HG02840 (cell line): ENCODE measurements at regions not wholly inside any gene's neighbourhood (a gene's known extent, or its start where the extent isn't known, plus 50 kb on each side); places are given as distances from the start of the nearest gene placed in this dataset.
"Not testable (repeated sequence)": the region's sequence is repeated elsewhere in the genome, so short reads cannot be mapped to it uniquely, and the experiment has no call there.

Experiments
- ATAC-seq: cut with Tn5 transposase; IDR thresholded peaks from one replicate; pipeline ENCODE4 v1.9.1; 2021; ENCODE audit warnings: mild to moderate bottlenecking, moderate library complexity, moderate number of reproducible peaks; ENCODE audit not compliant: unreplicated experiment, low FRiP score

GRCh38 chr12:46554460-46554859 lies 181.9 kb upstream of the SLC38A2 start:
- no peak for ATAC-seq

GRCh38 chr12:46553911-46554310 lies 181.3 kb upstream of the SLC38A2 start:
- ATAC-seq = no peak

- ATAC-seq = no peak
Measured at GRCh38 chr12:46553266-46553665, 180.7 kb upstream of the SLC38A2 start.

GRCh38 chr12:46550266-46550879 lies 177.8 kb upstream of the SLC38A2 start:
- ATAC-seq = no peak

GRCh38 chr12:46549527-46550265 lies 177.1 kb upstream of the SLC38A2 start:
- ATAC-seq = no peak

- ATAC-seq = no peak
Measured at GRCh38 chr12:46548605-46549071, 176.1 kb upstream of the SLC38A2 start.

- no peak for ATAC-seq
Measured at GRCh38 chr12:46547421-46548354, 175.1 kb upstream of the SLC38A2 start.

- peak; percentile 97 for ATAC-seq
Measured at GRCh38 chr12:46546634-46547273, 174.2 kb upstream of the SLC38A2 start.

GRCh38 chr12:46543378-46543795 lies 170.8 kb upstream of the SLC38A2 start:
- not testable (repeated sequence) for ATAC-seq

- ATAC-seq = no peak
Measured at GRCh38 chr12:46538976-46539375, 166.4 kb upstream of the SLC38A2 start.

GRCh38 chr12:46537387-46537955 lies 164.9 kb upstream of the SLC38A2 start:
- ATAC-seq = no peak

- peak; percentile 67 for ATAC-seq
Measured at GRCh38 chr12:46536316-46536715, 163.7 kb upstream of the SLC38A2 start.

- ATAC-seq = no peak
Measured at GRCh38 chr12:46535907-46536306, 163.3 kb upstream of the SLC38A2 start.

GRCh38 chr12:46535376-46535775 lies 162.8 kb upstream of the SLC38A2 start:
- ATAC-seq = no peak

GRCh38 chr12:46534327-46534840 lies 161.8 kb upstream of the SLC38A2 start:
- no peak for ATAC-seq

GRCh38 chr12:46533723-46534122 lies 161.2 kb upstream of the SLC38A2 start:
- ATAC-seq = no peak

GRCh38 chr12:46531804-46532203 lies 159.2 kb upstream of the SLC38A2 start:
- no peak for ATAC-seq

GRCh38 chr12:46531059-46531785 lies 158.6 kb upstream of the SLC38A2 start:
- ATAC-seq = no peak

- ATAC-seq = no peak
Measured at GRCh38 chr12:46530373-46531056, 157.9 kb upstream of the SLC38A2 start.
